ENCODE measurements at regions not wholly inside any gene's neighbourhood (a gene's known extent, or its start where the extent isn't known, plus 50 kb on each side); places are given as distances from the start of the nearest gene placed in this dataset.

DNA sequence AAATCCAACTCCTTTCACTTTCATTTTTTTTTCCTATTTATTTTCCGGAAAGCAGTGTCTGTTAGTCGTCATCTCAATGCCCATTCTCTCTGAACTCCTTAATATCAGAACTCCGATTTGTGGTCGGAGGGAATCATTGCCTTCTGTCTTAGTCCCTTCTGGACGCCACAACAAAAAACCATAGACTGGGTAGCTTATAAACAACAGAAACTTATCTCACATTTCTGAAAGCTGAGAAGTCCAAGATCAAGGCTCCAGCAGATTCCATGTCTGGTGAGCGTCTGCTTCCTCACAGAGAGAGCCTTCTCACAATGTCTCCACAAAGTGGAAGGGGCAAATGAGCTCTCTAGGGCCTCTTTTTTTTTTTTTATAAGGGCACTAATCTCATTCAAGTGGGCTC, 296.6 kb upstream of the CDH11 start:
- no peak for TF ChIP-seq POLR2A (IDR thresholded peaks at IDR 0.05)
- TF ChIP-seq, protein P1, sequence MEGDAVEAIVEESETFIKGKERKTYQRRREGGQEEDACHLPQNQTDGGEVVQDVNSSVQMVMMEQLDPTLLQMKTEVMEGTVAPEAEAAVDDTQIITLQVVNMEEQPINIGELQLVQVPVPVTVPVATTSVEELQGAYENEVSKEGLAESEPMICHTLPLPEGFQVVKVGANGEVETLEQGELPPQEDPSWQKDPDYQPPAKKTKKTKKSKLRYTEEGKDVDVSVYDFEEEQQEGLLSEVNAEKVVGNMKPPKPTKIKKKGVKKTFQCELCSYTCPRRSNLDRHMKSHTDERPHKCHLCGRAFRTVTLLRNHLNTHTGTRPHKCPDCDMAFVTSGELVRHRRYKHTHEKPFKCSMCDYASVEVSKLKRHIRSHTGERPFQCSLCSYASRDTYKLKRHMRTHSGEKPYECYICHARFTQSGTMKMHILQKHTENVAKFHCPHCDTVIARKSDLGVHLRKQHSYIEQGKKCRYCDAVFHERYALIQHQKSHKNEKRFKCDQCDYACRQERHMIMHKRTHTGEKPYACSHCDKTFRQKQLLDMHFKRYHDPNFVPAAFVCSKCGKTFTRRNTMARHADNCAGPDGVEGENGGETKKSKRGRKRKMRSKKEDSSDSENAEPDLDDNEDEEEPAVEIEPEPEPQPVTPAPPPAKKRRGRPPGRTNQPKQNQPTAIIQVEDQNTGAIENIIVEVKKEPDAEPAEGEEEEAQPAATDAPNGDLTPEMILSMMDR (IDR thresholded peaks at IDR 0.05): no peak
- TF ChIP-seq POLR2AphosphoS5 (IDR thresholded peaks at IDR 0.05; ENCODE audit: insufficient read depth in 1 of 2, low read depth in 1 of 2): no peak
